Activated naive CD8-positive, alpha-beta T cell treated with anti-CD3 and anti-CD28 coated beads, Interleukin-2, amount 10 ng/mL, durations not matched to agents 7 days and 5 days (primary cell): ENCODE measurements at regions not wholly inside any gene's neighbourhood (a gene's known extent, or its start where the extent isn't known, plus 50 kb on each side); places are given as distances from the start of the nearest gene placed in this dataset.

Experiments
- ATAC-seq: fragments of 150-1000 bp; cut with Tn5 transposase; one replicate; pipeline ENCODE4 v1.10.0; 2021; ENCODE audit warnings: low read depth, moderate library complexity
- POLR2A ChIA-PET: fragments of 350-600 bp; sonication (Branson Sonifier 250); formaldehyde crosslinking; loops from one replicate; lab custom pipeline; 2021; ENCODE audit warnings: antibody characterized with exemption; lab: Charles Lee
- DNase-seq: peaks from one replicate; pipeline ENCODE4 v3.0.0; 2021
- H3K27ac Mint-ChIP-seq: one replicate; pipeline ENCODE4 v1.8.0; 2022; ENCODE audit warnings: mild to moderate bottlenecking, mixed read lengths
- H3K27me3 Mint-ChIP-seq: one replicate; pipeline ENCODE4 v1.8.0; 2022; ENCODE audit warnings: mild to moderate bottlenecking, moderate library complexity, mixed read lengths
- H3K36me3 Mint-ChIP-seq: one replicate; pipeline ENCODE4 v1.8.0; 2021; ENCODE audit warnings: mild to moderate bottlenecking, mixed read lengths
- H3K4me1 Mint-ChIP-seq: one replicate; pipeline ENCODE4 v1.8.0; 2021; ENCODE audit warnings: mixed read lengths
- H3K4me3 Mint-ChIP-seq: one replicate; pipeline ENCODE4 v1.8.0; 2022; ENCODE audit warnings: mild to moderate bottlenecking, moderate library complexity, mixed read lengths
- H3K9me3 Mint-ChIP-seq: one replicate; pipeline ENCODE4 v1.8.0; 2021; ENCODE audit warnings: mixed read lengths

DNA sequence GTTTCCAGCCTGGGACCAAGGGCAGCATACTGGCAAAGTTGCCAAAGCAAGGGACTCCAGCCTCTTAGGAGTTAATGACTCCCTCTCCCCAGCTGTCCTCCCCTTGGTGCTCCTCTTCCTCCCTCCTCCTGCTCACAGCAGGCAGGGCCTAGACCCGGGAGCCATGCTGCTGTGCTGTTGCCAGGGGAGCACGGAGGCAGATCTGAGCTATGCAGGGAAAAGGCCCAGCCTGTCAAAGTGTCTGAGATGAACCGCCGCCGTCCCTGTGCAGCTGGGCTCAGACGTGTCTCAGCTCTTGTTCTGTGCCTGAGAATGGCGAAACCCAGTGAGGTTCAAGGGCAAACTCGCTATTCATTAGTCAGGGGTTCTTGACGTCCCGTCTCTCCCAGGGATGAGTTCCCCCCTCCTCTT is 60.8 kb upstream of the POLG start:
- peaks cover 3% of the 10 kb centered on the region for H3K4me1 Mint-ChIP-seq
- no peaks in the 10 kb centered on the region for H3K36me3 Mint-ChIP-seq
- ATAC-seq = no peak
- H3K4me3 Mint-ChIP-seq = no peak overlapping the region
- no peak overlapping the region for H3K27ac Mint-ChIP-seq
- H3K27me3 Mint-ChIP-seq = peaks cover 22% of the 10 kb centered on the region
- no peak for DNase-seq
- POLR2A ChIA-PET = no interaction called here
- no peaks in the 10 kb centered on the region for H3K9me3 Mint-ChIP-seq

DNA sequence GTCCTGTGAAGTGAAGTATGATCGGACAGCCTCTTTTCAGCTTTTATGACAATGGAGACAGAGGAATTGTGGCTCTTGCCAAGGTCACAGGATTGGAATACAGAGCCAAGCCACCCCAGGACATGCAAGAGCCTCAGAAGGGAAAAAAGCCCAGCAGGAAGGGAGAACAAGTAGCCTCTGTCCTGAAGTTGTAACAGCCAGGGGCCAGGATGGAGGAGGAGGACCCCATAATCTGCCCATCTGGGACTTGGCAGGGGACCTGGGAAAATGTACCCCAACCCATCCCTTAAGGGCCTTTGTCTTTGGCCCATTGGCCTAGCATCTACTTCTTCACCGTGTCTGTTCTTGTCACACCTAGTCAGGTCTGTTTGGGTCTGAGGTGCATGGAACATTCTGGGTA is 60.4 kb upstream of the POLG start:
- DNase-seq = no peak
- no peak overlapping the region for H3K27ac Mint-ChIP-seq
- H3K4me3 Mint-ChIP-seq = no peak overlapping the region
- no peak for ATAC-seq
- POLR2A ChIA-PET = no interaction called here
- H3K9me3 Mint-ChIP-seq = no peaks in the 10 kb centered on the region
- peaks cover 25% of the 10 kb centered on the region for H3K27me3 Mint-ChIP-seq
- H3K36me3 Mint-ChIP-seq = no peaks in the 10 kb centered on the region
- peaks cover 3% of the 10 kb centered on the region for H3K4me1 Mint-ChIP-seq

DNA sequence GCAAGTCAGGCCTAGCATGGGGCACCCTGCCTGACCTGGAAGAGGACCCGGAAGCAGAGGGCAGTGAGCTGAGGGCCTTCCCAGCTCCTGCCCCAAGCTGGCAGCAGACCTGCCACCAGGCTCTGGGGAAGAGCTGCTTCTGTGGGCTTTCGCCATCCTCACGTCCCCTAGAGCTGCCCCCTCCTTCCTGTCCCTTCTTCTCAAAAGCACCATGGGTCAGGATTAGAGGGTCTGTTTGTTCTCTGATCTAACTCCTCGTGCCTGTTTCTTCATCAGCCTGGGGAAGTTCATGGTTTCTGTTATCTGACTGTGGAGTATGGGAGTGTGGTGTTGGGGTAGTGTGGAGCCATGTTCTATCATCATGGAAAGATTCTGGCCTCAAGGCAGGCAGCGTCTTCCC is 58.4 kb upstream of the POLG start:
- no peaks in the 10 kb centered on the region for H3K36me3 Mint-ChIP-seq
- no peaks in the 10 kb centered on the region for H3K4me1 Mint-ChIP-seq
- ATAC-seq (no peak), DNase-seq (no peak)
- POLR2A ChIA-PET = no interaction called here
- no peaks in the 10 kb centered on the region for H3K9me3 Mint-ChIP-seq
- H3K27ac Mint-ChIP-seq = no peak overlapping the region
- H3K27me3 Mint-ChIP-seq = peaks cover 21% of the 10 kb centered on the region
- no peak overlapping the region for H3K4me3 Mint-ChIP-seq

DNA sequence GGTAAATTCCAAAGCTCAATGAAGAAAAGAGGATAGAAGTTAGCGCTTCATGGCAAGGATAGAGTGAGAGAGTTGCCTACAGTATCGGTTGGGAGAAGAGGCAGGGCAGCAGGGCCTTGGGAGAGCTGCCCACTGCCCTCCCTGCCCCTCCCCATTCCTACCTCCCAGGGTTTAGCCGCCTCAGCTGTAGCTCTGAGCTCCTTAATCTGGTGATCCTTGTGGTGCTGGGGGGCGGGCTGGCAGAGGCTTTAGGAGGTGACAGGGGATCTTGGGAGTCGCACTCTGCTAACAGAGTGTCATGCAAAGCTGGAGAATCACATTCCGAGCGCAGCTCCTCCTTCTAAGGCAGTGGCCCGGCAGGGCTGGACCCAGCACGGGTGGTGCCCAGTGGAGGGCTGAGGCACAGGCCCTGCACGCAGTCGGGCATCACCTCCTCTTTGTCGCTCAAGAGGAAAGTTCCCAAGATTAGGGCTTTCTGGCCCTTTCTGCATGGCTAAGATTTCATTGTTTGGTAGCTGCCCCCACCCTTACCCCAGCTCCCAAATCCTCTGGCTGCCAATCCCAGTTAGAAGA is 57.1 kb upstream of the POLG start:
- no peaks in the 10 kb centered on the region for H3K9me3 Mint-ChIP-seq
- ATAC-seq (no peak), DNase-seq (no peak)
- H3K36me3 Mint-ChIP-seq = peaks cover 2% of the 10 kb centered on the region
- H3K4me1 Mint-ChIP-seq = no peaks in the 10 kb centered on the region
- no peak overlapping the region for H3K4me3 Mint-ChIP-seq
- POLR2A ChIA-PET = no interaction called here
- H3K27ac Mint-ChIP-seq = no peak overlapping the region
- peaks cover 18% of the 10 kb centered on the region for H3K27me3 Mint-ChIP-seq

DNA sequence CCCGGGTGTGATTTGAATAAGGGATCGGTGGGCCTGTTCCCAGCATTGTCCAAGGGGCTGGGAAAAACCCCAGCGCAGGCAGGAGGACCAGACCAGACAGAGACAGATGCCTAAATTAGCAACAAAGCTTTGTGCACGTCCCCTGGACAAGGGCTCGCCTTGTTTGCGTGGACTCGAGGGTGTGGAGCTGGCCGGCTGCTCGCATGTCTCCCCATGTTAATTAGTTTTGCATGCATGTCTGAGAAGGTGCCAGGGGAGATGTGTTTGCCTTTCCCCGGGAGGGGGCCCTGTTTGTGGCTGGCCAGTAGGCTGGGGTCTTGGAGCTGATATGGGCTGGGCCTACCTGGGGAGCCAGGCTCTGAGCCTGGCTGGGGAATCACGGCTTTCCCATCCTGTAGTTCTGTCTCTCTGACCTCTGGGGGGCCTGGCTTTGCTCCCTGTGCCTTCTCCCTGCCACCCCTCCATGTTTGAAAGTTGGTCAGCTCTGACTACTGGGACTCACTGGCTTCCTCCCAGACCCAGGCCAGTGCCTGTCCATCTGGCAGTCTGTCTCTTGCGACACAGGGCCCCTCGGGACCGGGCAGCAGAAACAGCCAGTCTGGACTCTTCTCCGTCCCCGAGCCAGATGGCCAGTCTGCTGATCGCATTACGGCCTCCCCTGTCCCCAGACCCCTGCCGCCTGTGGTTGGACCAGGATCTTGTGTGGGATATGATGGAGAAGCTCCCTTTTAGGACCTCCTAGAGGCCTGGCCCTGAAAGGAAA is 55.4 kb upstream of the POLG start:
- Mint-ChIP-seq H3K4me1 (no peaks in the 10 kb centered on the region), H3K4me3 (no peak overlapping the region), H3K36me3 (peaks cover 2% of the 10 kb centered on the region), H3K27me3 (peaks cover 20% of the 10 kb centered on the region), H3K9me3 (no peaks in the 10 kb centered on the region), H3K27ac (no peak overlapping the region)
- no peak for DNase-seq
- ATAC-seq = no peak
- POLR2A ChIA-PET = no interaction called here

DNA sequence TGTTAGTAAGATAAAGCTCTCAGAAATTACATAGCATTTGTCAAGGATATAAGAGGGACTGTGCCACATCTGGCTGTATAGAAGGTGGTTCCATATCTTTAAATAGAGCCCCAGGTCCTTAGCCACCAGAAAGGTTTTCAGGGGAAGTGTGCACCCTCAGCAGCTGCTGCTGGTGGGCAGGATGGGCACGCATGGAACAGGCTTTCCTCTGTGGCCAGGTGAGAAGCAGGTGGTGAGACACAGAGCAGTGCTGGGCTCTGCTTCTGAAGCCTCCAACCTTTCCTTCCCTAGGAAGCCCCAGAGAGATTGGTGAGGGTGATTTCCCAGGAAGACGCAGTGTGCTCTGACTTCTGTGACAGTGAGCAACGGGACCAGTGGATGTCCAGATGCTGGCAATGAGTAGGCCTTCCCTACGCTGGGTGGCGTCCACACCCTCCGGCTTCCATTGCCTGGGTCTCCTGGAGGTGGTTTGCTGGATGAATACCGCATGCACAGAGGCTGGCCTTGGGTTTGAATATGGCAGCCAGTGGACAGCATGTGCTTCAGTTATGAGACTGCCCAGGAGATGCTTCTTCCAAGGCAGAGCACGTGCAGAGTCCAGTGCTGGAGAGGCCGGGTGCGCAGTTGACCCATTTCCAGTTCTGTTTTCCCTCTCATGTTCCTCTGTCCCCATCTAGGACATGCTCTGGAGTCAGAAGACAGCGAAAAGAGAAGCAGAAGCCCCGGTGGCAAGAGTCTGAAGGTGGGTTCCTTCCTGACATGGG is 52.7 kb upstream of the POLG start:
- H3K27ac Mint-ChIP-seq = no peak overlapping the region
- ATAC-seq (no peak), DNase-seq (no peak)
- H3K4me1 Mint-ChIP-seq = no peaks in the 10 kb centered on the region
- H3K4me3 Mint-ChIP-seq = no peak overlapping the region
- H3K27me3 Mint-ChIP-seq = peaks cover 17% of the 10 kb centered on the region
- POLR2A ChIA-PET = no interaction called here
- H3K36me3 Mint-ChIP-seq = peaks cover 2% of the 10 kb centered on the region
- no peaks in the 10 kb centered on the region for H3K9me3 Mint-ChIP-seq

DNA sequence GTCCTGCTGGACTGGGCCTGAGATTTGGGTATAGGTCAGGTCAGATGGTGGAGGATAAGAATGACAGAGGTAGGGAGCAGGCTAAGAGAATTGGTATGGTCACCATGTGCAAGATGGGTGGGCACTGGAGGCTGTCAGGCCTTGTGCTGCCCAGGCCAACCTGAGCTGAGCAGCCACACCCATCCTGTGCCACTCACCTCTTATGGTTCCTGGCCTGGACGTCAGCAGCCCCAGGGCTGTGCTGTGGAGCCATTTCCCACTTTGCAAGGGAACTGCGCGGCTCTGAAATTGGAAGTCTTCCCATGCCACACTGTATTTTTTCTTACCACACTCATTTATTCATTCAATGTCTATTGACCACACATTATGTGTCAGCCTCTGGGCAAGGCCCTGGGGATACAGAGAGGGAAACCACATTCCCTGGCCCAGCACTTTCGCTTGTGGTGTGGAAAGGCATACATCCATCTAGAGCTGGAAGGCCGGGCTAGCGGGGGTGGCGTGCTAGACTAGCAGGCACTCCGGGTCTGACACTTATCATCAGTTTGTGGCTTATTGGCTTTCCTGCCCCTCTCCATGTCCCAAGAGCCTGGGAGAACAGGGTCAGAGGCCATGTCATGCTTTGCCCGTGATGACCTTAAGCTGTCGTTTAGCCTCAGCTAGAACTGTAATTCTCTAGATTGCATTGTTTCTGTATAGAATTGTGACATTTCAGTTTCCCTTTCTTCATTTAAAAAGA is 51.1 kb upstream of the POLG start:
- Mint-ChIP-seq H3K27me3 (peaks cover 19% of the 10 kb centered on the region), H3K4me3 (no peak overlapping the region), H3K27ac (peak overlapping the region; percentile 54), H3K9me3 (no peaks in the 10 kb centered on the region), H3K4me1 (no peaks in the 10 kb centered on the region), H3K36me3 (peaks cover 2% of the 10 kb centered on the region)
- ATAC-seq (no peak), DNase-seq (no peak)
- POLR2A ChIA-PET = no interaction called here
